GM21447 (cell line): ENCODE measurements at regions not wholly inside any gene's neighbourhood (a gene's known extent, or its start where the extent isn't known, plus 50 kb on each side); places are given as distances from the start of the nearest gene placed in this dataset.

Experiments used
- ATAC-seq: cut with Tn5 transposase; IDR thresholded peaks from one replicate; pipeline ENCODE4 v1.9.1; 2021; ENCODE audit not compliant: unreplicated experiment

DNA sequence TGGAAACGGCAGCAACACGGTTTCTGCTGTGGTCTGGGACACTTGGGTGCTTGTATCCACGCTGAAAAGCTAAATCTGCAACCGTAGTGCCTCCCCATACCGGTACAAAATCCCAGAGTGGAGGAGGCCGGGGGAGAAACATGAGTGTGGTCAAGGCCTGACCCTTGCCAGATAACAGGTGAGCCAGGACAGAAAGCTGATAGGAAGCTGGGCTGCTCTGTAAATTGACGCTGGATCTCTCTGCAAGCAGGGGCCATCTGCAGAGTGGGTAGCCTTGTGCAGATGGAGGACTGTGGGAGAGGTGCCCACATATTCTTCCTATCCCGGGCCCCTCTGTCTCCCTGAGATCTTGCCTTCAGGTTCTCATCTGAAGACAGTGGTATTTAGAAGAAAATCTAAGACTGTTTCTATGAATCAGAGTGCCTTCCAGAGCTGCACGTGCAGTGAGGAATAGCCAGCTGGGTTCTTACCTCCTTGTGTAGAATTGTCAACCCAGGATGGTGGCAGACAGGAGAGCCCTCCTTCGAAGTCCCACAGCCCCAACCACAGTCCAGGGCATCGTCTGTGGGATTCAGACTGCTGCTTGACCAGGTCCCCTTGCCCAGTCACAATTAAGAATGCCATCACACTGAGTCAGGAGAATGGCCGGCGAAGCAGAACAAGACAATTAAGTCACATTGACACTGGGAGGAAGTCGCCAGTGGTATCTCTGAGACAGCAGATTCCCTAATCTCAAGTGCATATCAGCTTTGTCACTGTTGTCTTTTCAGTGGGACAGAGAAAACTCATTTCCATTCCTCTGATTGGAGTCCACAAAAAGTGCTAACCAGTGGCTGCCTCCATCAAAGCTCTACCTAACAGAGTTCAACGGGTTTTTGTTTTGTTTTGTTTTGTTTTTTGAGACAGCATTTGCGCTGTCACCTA is 100.0 kb upstream of the RIPOR2 start:
- no peak for ATAC-seq

DNA sequence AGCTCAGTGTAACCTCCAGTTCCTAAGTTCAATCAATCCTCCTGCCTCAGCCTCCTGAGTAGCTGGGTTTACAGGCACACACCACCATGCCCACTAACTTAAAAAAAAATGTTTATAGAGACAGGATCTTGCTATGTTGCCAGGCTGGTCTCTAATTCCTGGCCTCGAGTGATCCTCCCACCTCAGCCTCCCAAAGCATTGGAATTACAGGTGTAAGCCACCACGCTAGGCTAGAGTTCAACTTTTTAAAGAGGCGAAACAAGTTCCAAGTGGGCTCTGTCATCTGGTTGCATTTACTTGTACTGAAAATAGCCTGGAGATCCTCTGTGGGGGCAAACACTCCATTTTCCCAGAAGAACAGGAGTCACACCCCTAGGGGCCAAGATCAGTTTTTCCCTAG is 100.7 kb upstream of the RIPOR2 start:
- no peak for ATAC-seq

DNA sequence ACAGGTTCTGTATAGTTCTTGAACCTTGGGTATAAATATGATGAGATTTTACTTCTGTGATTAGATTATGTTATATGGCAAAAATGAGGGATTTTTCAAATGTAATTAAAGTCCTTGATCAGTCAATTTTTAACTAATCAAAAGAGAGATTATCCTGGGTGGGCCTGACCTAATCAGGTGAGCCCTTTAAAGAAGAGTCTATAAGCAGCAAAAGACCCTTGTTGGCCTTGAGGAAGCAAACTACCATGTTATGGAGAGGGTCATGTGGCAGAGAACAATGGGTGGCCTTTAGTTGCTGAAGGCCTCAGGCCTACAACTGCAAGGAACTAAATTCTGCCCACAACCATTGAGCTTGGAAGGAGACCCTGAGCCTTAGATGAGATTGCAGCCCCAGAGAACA is 102.5 kb upstream of the RIPOR2 start:
- no peak for ATAC-seq

DNA sequence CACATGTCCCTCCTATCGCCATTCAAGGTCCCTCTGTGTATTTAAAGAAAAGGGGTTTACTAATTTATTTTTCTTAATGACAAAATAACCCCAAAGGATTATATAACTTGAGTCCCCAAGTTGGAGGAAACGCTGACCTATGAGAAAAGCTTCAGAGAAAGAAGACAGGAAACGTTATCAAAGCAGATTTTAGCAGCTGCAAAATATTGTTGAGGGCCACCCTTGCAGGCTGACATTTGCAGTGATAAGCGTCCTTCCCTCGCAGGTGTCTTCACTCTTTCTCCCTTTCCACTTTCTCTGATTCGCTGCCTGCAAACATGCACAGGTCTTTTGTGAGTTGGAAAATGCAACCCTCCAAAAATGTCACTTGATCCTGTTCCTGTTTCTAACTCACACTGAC is 103.2 kb upstream of the RIPOR2 start:
- ATAC-seq = no peak

DNA sequence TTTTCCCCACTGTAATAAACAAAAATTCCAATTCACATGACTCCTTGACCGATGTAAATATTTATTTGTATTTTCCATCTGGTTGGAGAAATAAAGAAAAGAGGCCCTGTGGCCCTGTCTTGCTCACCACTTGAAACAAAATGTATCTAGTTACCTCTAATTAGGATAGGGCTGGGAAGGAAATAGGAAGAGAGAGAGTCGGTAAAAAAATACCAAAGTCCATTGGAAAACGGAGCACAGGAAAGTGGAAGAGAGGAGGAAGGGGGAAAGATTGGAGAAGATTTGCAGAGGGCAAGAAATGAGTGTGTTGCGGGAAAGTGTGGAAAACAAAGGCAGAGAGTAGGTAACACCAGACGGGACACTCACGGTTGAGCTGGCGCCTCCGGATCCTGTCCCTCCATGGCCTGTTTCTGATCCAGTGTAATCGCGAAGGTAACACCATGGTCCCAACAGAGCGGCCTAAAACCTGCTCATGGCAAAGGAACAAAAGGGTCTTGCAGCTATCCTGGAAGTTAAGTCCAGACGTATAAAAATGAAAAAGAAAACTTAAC is 105.8 kb upstream of the RIPOR2 start:
- no peak for ATAC-seq

DNA sequence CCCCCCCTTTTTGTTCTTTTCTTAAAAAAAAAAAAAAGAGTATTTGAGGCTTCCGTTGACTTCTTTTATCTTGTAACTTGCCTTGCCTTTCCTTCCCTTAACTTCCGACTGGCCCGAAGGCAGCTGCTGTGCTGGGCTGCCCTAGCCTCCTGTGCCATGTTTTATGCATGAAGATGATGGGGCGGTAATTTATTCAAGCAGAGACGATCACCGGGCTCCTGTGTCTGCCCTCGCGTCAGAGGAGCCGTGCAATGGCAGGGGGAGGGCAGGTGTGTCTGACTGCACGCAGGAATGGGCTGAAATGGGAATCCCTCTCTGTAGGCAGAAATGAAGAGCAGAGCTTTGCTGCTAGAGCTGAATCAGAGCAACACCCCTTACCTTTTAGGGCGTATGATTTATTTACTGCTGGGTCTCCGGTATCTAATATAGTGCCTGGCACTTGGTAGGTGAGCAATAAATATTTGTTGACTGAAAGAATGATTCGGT is 106.3 kb upstream of the RIPOR2 start:
- peak; percentile 61 for ATAC-seq

DNA sequence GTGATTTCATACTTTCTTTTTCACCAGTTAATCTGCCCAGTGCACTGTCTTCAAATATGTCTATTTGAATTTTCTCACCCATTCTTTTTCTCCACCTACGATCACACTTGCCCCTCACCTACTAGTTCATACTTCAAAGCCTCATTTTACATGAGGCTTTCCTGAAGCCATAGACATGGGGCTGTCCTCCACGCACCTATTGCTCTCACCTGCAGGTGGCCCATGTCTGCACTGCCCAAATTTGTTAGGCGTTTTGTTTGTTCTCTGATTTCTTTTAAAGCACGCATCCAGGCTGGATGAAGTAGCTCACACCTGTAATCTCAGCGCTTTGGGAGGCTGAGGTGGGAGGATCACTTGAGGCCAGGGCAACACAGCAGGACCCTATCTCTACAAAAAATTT is 106.8 kb upstream of the RIPOR2 start:
- ATAC-seq = no peak

DNA sequence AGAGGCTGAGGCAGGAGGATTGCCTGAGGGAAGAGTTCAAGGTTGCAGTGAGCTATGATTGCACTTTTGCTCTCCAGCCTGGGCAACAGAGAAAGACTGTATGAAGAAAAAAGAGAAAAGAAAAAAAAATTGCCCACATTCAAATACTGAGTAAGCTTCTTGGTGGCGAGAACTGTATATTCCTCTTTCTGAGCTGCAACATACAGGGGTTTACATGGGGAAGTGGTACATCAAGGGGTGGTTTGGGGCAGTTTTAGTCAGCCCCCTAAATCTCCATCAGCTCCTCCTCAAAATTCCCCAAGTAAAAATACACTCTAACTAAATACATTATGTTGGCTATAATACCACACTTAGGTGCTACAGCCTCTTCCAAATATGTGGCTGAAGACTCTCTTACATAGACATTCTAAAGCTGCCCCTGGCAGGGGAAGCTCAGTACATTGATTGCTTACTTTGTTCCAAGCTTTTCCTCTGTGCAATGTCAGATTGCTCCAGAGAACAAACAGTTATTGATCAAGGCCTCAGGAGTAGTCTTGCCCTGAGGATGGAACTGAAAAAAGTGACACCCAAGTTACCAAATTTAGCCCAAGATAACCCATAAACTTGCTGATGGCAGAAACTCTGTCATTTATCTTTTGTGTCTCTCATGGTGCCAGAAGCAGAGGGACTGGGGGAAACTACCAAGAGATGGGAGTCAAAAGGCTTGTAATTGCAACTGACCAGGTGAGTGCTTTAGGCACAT is 107.4 kb upstream of the RIPOR2 start:
- ATAC-seq = no peak

DNA sequence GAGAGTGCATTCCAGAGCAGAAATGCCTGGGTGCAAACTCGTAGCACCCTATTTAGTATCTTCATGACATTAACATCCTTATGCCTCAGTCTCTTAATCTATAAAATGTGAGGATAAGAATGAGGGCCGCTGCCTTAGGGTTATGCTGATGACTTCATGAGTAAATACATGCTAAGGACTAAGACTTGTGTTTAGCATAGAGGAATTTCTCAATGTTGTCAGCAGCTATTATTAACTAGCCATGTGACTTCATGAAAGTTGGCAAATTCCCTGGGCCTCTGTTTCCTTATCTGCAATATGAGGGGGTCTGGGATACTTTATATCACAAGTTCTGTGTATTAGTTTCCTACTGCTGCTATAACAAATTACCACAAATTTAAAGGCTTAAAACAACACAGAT is 108.1 kb upstream of the RIPOR2 start:
- no peak for ATAC-seq

DNA sequence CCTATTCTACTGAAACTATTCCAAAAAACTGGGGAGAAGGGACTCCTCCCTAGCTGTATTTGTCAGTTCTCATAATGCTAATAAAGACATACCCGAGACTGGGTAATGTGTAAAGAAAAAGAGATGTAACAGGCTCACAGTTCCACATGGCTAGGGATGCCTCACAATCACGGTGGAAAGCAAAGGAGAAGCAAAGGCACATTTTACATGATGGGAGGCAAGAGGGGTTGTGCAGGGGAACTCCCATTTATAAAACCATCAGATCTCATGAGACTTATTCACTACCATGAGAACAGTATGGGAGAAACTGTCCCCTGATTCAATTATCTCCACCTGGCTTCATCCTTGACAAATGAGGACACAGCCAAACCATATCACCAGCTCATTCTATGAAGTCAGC is 111.2 kb upstream of the RIPOR2 start:
- no peak for ATAC-seq

DNA sequence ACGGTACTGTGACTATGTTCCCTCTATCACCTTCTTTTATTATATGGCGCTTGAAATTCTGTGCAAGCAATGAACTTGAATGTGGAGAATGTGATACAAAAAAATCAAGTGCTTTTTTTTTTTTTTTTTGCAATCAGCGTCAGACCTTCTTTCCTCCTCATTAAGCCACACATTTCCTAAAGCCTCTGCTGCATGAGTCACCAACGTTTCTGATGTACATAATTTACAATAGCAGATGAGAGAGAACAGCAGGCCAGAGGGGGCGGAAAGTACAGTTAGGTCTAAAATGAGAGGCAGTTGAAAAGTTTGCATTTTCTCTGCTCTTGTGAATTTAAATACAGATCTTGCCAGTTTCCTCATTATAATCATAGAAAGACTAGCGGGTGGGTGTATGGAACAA is 114.6 kb upstream of the RIPOR2 start:
- ATAC-seq = no peak

DNA sequence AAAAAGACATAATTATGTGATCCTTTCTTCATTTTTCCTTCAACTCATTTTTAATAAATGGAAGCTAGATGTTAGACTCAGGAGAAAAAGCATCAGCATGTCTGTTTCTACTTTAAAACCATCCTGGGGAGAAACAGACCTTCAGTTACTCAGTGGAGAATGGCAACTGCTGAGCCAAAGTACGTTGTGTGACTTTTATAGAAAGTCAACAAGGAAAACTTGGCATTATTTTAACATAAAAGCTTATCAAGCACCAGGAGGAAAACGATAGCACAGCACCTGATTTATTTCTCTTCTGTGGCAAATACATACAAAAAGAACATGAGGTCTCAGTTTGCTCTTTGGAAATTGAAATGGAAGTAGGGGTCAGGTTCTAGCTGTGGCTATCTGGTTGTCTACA is 115.3 kb upstream of the RIPOR2 start:
- ATAC-seq = no peak

DNA sequence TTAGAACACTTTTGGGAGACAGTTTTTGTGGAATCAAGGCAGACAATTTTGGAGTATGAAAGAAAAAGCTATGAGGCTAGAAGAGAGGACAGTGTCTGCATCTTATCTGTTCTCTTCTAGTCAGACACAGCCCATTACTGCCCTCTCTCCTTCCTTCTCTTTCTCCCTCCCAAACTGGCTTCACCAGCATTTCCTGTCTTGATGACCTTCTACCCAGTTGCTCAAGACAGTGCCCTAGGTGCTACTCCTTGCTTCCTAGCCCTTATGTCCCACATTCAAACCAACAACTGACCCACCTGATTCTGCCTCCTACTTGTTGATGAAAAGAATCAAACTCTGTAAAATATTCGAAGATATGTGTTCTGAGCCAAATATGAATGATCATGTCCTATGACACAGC is 116.4 kb upstream of the RIPOR2 start:
- ATAC-seq = no peak

DNA sequence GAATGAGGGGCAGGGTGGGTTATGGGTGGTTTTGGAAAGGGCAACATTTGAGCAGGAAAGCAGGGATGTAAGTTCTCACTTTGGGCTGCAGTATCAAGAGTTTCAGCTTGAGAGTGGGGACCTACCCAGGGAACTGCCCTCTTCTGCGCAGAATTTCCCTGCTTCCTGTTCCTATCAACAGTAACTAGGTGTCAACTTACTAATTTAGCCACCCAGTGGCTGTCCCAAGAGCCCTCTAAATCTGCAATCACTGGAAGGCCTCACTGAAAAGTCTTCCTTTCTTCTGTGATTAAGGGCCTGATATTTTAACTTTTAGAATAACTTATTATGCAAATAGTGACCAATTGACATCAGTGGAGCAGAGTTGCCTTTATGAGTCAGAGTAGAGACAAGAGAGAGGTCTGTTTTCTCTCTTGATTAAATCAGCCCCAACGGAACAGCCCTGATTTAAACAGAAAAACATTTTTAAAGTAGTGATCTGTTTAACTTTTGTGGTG is 118.2 kb upstream of the RIPOR2 start:
- peak; percentile 86 for ATAC-seq

DNA sequence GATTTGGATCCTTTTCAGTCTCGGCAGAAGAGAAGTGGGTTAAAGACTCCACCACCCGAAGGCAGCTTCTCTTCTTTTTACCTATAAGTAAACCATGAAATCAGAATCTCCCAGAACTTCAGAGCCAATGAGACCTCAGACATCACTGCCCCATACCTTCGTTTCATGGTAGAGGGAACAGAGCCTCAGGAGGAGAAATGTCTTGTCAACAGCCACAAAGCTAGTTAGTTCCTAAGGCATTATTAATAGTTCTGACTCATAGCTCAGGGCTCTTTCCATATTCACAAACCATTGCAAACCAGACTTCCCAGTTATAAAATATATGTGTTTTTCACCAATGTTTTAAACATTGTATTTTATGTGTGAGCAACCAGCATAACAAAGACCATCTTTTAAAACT is 118.7 kb upstream of the RIPOR2 start:
- no peak for ATAC-seq

DNA sequence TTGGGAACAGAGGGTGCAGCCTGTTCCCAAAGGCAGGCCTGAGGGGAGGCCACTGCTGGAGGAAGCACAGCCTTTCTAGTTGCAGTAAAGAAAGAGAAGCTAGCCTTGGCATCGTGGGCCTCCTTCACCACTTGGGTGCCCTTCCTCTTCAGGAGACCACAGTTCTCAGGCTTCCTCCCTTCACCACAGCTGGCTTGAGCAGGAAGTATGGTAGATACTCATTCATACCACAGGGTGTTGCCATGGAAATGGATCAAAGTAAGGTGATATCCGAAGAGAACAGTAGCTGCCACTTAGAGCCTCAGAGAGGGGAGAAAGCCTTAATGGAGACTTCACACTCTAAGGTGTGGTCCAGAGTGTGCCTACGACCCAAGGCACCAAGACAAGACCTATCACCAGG is 120.4 kb upstream of the RIPOR2 start:
- peak; percentile 65 for ATAC-seq

DNA sequence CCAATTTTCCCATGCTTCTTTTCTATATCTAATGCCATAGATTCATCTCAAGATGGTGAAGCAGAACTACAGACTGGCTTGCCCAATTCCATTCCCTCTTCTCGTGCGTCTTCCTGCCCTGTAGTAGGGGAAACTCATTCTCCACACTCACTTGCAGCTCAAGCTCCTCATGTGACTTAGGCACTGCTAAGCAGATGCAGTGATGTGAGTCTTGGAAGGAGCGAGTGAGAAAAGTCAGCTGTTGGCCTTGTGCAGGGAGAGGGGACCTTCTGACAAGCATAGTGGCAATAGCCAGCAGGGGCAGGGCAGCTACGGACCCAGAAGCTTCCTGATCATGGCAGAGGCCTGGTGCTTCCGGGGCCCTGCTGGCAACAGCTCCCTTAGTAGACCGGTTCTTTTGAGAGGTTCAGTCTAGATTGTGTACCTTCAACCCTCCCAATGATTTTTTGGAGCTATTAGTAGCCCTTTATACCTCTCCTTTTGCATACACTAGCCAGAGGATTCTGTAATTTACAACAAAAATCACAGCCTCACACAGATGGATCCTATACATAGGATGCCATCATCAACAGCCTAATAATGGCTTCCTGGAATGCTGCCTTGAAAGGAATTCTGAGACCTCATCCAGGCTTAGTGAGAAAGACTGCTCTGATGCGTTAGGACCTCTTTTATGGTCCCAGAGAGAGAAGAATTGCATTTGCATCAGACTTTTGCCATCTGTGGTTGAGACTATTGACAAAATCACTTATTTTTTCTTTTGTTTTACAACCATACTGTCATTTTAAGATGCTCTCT is 121.5 kb upstream of the RIPOR2 start:
- no peak for ATAC-seq

DNA sequence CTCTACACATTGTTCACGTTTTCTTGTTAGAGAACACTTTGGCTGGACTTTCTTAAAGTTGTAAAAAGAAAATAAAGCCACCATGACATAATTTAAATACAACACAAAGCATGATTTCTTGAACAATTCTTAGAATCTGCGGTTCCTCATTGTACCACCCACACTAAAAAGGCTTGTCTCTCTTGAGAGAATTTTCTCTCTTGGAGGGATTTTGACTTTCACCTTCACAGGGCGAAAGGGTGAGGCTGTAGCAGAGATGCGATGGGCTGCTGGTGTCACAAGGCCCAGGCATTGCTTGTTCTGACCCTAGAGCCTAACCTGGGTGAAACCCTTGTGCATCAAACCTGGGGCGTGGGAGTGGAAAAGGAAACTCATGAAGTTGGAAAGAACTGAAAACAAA is 122.7 kb upstream of the RIPOR2 start:
- no peak for ATAC-seq

DNA sequence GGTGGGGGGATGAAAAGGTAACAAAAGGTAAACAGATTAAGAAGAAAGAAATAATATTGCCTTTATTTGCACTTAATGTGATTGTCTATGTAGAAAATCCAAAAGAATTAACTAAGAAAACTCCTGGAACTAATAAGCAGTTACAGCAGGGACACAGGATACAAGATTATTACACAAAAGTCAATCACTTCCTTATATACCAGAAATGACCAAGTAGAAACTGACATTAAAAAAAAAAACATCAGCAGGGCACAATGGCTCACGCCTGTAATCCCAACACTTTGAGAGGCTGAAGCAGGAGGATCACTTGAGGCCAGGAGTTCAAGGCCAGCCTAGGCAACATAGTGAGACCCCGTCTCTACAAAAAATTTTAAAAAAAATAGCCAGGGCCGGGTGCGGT is 123.2 kb upstream of the RIPOR2 start:
- no peak for ATAC-seq

DNA sequence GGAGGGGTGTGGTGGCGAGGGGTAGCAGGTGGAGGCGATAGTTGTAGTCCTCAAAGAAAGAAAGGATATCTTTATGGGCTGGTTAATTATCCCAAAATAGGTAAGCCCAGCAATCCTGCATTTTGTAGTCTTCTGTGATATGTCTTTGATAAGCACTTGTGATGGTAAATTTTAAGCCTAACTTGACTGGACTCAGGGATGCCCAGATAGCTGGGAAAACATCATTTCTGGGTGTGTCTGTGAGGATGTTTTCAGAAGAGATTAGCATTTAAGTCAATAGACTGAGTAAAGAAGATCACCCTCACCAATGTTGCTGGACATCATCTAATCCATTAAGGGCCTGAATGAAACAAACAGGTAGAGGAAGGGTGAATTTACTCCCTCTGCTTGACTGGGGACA is 124.8 kb upstream of the RIPOR2 start:
- no peak for ATAC-seq
